Gastrocnemius medialis (tissue), 4 donors: ENCODE measurements at regions not wholly inside any gene's neighbourhood (a gene's known extent, or its start where the extent isn't known, plus 50 kb on each side); places are given as distances from the start of the nearest gene placed in this dataset.

ENCODE experiments used
- ATAC-seq, 2 donors: fragments of 150-250 bp; one replicate each; pipeline ENCODE4 v1.9.1; 2016
- DNase-seq, 2 donors: peaks; one replicate each; pipeline ENCODE4 v3.0.0-alpha.2; 2019
- H3K27ac ChIP-seq, 4 donors: fragments of 200-600 bp; sonication (generic); 1 replicate in 1 of 4; 2 replicates in 3 of 4; pipeline ENCODE4 v1.5.1; 2016 to 2018; ENCODE audit warnings: mild to moderate bottlenecking in 2 of 4, moderate library complexity in 1 of 4
- H3K27me3 ChIP-seq, 3 donors: fragments of 200-600 bp; sonication (generic) in 2 of 3; 1 replicate in 1 of 3; 2 replicates in 2 of 3; pipeline versions ENCODE4 v1.5.1 to v1.6.0; 2016 to 2019; ENCODE audit warnings: mild to moderate bottlenecking in 1 of 3, moderate library complexity in 1 of 3
- H3K36me3 ChIP-seq, 2 donors: fragments of 200-600 bp; sonication (generic) in 1 of 2; one replicate each; pipeline ENCODE4 v1.5.1; 2017 to 2018
- H3K4me1 ChIP-seq, 2 donors: fragments of 200-600 bp; sonication (generic) in 1 of 2; one replicate each; pipeline ENCODE4 v1.5.1; 2016 to 2017; ENCODE audit warnings: mild to moderate bottlenecking in 2 of 2
- H3K4me3 ChIP-seq, 4 donors: fragments of 200-600 bp; sonication (generic) in 3 of 4; 1 replicate in 1 of 4; 2 replicates in 3 of 4; pipeline ENCODE4 v1.5.1; 2016 to 2019; ENCODE audit warnings: mild to moderate bottlenecking in 2 of 4
- H3K9me3 ChIP-seq, 3 donors: fragments of 200-600 bp; sonication (generic) in 2 of 3; 1 replicate in 1 of 3; 2 replicates in 2 of 3; pipeline ENCODE4 v1.5.1; 2016 to 2019
- CTCF ChIP-seq, 5 experiments: fragments of 450-650 bp in 3 of 5; fragments of 200-600 bp in 2 of 5; sonication (generic) in 2 of 5; IDR thresholded peaks in 4 of 5; conservative IDR thresholded peaks in 1 of 5; 1 replicate in 4 of 5; 2 replicates in 1 of 5; pipeline ENCODE4 v1.5.1; 2016 to 2019; ENCODE audit warnings: antibody characterized with exemption in 5 of 5, mild to moderate bottlenecking in 3 of 5, moderate library complexity in 3 of 5
- POLR2A ChIP-seq, 2 donors: fragments of 450-650 bp; IDR thresholded peaks; one replicate each; pipeline ENCODE4 v1.6.1; 2017; ENCODE audit warnings: antibody characterized with exemption in 2 of 2, mild to moderate bottlenecking in 2 of 2, moderate library complexity in 2 of 2
- in situ Hi-C, 4 donors: fragments of 200-750 bp; cut with MboI; loops; one replicate each; pipeline versions ENCODE4 v1.15.0 to v1.8.0; 2017; ENCODE audit warnings: low sequenced_read_pairs in 4 of 4
- intact Hi-C: fragments of 100-400 bp; cut with DNase I; formaldehyde crosslinking; loops from one replicate; pipeline ENCODE4 v1.15.1; 2023; ENCODE audit warnings: low total_unique reads

GRCh38 chr12:124692443-124692842 lies 125.0 kb upstream of the NCOR2 start:
- in situ Hi-C loops: no loop called here
- ATAC-seq (no peak), DNase-seq (no peak)
- H3K4me1 ChIP-seq: peaks cover 5 to 13% of the 10 kb centered on the region in 2 donors
- intact Hi-C loops: no loop called here
- no peak overlapping the region for H3K27ac ChIP-seq
- TF ChIP-seq POLR2A (IDR thresholded peaks at IDR 0.05): no peak
- no peak for TF ChIP-seq CTCF (IDR thresholded peaks at IDR 0.05 in 4 of 5, conservative IDR thresholded peaks at IDR 0.05 in 1 of 5)
- no peak overlapping the region for H3K4me3 ChIP-seq
- no peaks in the 10 kb centered on the region for H3K27me3 ChIP-seq
- no peaks in the 10 kb centered on the region for H3K36me3 ChIP-seq
- no peaks in the 10 kb centered on the region for H3K9me3 ChIP-seq

- DNase-seq (no peak), ATAC-seq (no peak)
- Histone ChIP-seq H3K27me3 (no peaks in the 10 kb centered on the region), H3K36me3 (no peaks in the 10 kb centered on the region), H3K4me1 (peaks cover 5 to 13% of the 10 kb centered on the region in 2 donors), H3K27ac (no peak overlapping the region), H3K4me3 (no peak overlapping the region), H3K9me3 (no peaks in the 10 kb centered on the region)
- intact Hi-C loops: no loop called here
- in situ Hi-C loops: no loop called here
- TF ChIP-seq CTCF (IDR thresholded peaks at IDR 0.05 in 4 of 5, conservative IDR thresholded peaks at IDR 0.05 in 1 of 5) (no peak), POLR2A (IDR thresholded peaks at IDR 0.05) (no peak)
Observed at GRCh38 chr12:124691429-124691828, 124.0 kb upstream of the NCOR2 start.

GRCh38 chr12:124689631-124690030 lies 122.2 kb upstream of the NCOR2 start:
- intact Hi-C loops: no loop called here
- ATAC-seq (no peak), DNase-seq (no peak)
- H3K4me1 ChIP-seq: peaks cover 20 to 27% of the 10 kb centered on the region in 2 donors
- H3K27me3 ChIP-seq: no peaks in the 10 kb centered on the region
- no peak overlapping the region for H3K4me3 ChIP-seq
- H3K36me3 ChIP-seq: no peaks in the 10 kb centered on the region
- TF ChIP-seq POLR2A (IDR thresholded peaks at IDR 0.05) (no peak), CTCF (IDR thresholded peaks at IDR 0.05 in 4 of 5, conservative IDR thresholded peaks at IDR 0.05 in 1 of 5) (no peak)
- no peak overlapping the region for H3K27ac ChIP-seq
- no peaks in the 10 kb centered on the region for H3K9me3 ChIP-seq
- in situ Hi-C loops: loop anchor here in 1 of 4 donors (10.0 kb wide), 1 partner anchor 65 kb away; no protein-coding TSS in a partner anchor

- H3K9me3 ChIP-seq: no peaks in the 10 kb centered on the region
- DNase-seq (no peak), ATAC-seq (no peak)
- H3K36me3 ChIP-seq: no peaks in the 10 kb centered on the region
- H3K4me3 ChIP-seq: no peak overlapping the region
- intact Hi-C loops: no loop called here
- H3K27ac ChIP-seq: peak overlapping the region in 3 of 4 donors; percentile 29 to 58 (median 56)
- no peak for TF ChIP-seq POLR2A (IDR thresholded peaks at IDR 0.05)
- TF ChIP-seq CTCF (IDR thresholded peaks at IDR 0.05 in 4 of 5, conservative IDR thresholded peaks at IDR 0.05 in 1 of 5): no peak
- no peaks in the 10 kb centered on the region for H3K27me3 ChIP-seq
- in situ Hi-C loops: loop anchor here in 1 of 4 donors (10.0 kb wide), 1 partner anchor 64 kb away; no protein-coding TSS in a partner anchor
- peaks cover 24 to 33% of the 10 kb centered on the region in 2 donors for H3K4me1 ChIP-seq
Observed at GRCh38 chr12:124688356-124688992, 121.1 kb upstream of the NCOR2 start.
